IMR-90 (cell line): ENCODE measurements at regions not wholly inside any gene's neighbourhood (a gene's known extent, or its start where the extent isn't known, plus 50 kb on each side); places are given as distances from the start of the nearest gene placed in this dataset.
"Not testable (repeated sequence)": the region's sequence is repeated elsewhere in the genome, so short reads cannot be mapped to it uniquely, and the experiment has no call there.

Experiments used
- ATAC-seq: fragments of 200-7000 bp; cut with Tn5 transposase; 2 replicates; pipeline ENCODE4 v1.9.1; 2020; ENCODE audit warnings: low read depth, mild to moderate bottlenecking, moderate library complexity
- BruUV-seq: library from RNA; stranded (reverse); fragments of 400-500 nt; replicated peaks from 2 replicates; lab custom pipeline; 2021; lab: Mats Ljungman, UMichigan
- CTCF ChIA-PET: fragments of 300-600 bp; formaldehyde crosslinking; extraction: SDS; loops from one replicate; lab custom pipeline; 2021; ENCODE audit warnings: antibody characterized with exemption; lab: Yijun Ruan, JAX
- POLR2A ChIA-PET: fragments of 300-600 bp; sonication (Branson Sonifier 250); formaldehyde crosslinking; loops from one replicate; lab custom pipeline; 2022; ENCODE audit warnings: antibody characterized with exemption; ENCODE audit not compliant: unreplicated experiment; lab: Charles Lee
- DNase-seq: peaks from one replicate; pipeline ENCODE4 v3.0.0; 2013
- H2AFZ ChIP-seq: replicated peaks from 2 replicates; pipeline ENCODE3; 2013; ENCODE audit warnings: low read length, mild to moderate bottlenecking; ENCODE audit not compliant: poor library complexity
- H2AK5ac ChIP-seq: 2 replicates; pipeline ENCODE4 v1.6.1; 2013; ENCODE audit warnings: low read depth, low read length, inconsistent platforms
- H2AK9ac ChIP-seq: replicated peaks from 2 replicates; pipeline ENCODE3; 2013; ENCODE audit warnings: mild to moderate bottlenecking, low read depth, low read length, moderate library complexity; ENCODE audit not compliant: poor library complexity
- H2BK120ac ChIP-seq: 2 replicates; pipeline ENCODE4 v1.6.1; 2013; ENCODE audit warnings: low read depth, low read length, inconsistent platforms
- H2BK15ac ChIP-seq: 3 replicates; pipeline ENCODE4 v1.6.1; 2013; ENCODE audit warnings: low read depth, low read length, inconsistent platforms
- H2BK20ac ChIP-seq: 2 replicates; pipeline ENCODE4 v1.6.1; 2013; ENCODE audit warnings: low read depth, mild to moderate bottlenecking, inconsistent platforms, low read length, moderate library complexity
- H2BK5ac ChIP-seq: 2 replicates; pipeline ENCODE4 v1.6.1; 2013; ENCODE audit warnings: mild to moderate bottlenecking, low read depth, low read length, inconsistent platforms; ENCODE audit not compliant: poor library complexity, severe bottlenecking
- H3K14ac ChIP-seq: replicated peaks from 2 replicates; pipeline ENCODE4 v1.6.1; 2013; ENCODE audit warnings: low read depth, low read length, inconsistent platforms
- H3K18ac ChIP-seq: 2 replicates; pipeline ENCODE4 v1.6.1; 2013; ENCODE audit warnings: low read depth, low read length, control low read depth
- H3K23ac ChIP-seq: 2 replicates; pipeline ENCODE4 v1.6.1; 2013; ENCODE audit warnings: low read depth, low read length, inconsistent platforms
- H3K27ac ChIP-seq: 2 replicates; pipeline ENCODE4 v1.5.1; 2013; ENCODE audit warnings: mild to moderate bottlenecking, control low read depth, low read length; ENCODE audit not compliant: insufficient read depth
- H3K27me3 ChIP-seq: 2 replicates; pipeline ENCODE4 v1.6.1; 2013; ENCODE audit warnings: low read length; ENCODE audit not compliant: control insufficient read depth, insufficient read depth
- H3K36me3 ChIP-seq: 2 replicates; pipeline ENCODE4 v1.6.1; 2013; ENCODE audit warnings: low read length, mixed read lengths; ENCODE audit not compliant: control insufficient read depth, insufficient read depth
- H3K4ac ChIP-seq: 2 replicates; pipeline ENCODE4 v1.6.1; 2013; ENCODE audit warnings: low read depth, low read length, inconsistent platforms
- H3K4me1 ChIP-seq: 2 replicates; pipeline ENCODE4 v1.6.1; 2013; ENCODE audit warnings: low read length, mixed read lengths; ENCODE audit not compliant: control insufficient read depth, insufficient read depth
- H3K4me2 ChIP-seq: 2 replicates; pipeline ENCODE4 v1.6.1; 2013; ENCODE audit warnings: low read depth, mild to moderate bottlenecking, control low read depth, low read length, moderate library complexity
- H3K4me3 ChIP-seq: 2 replicates; pipeline ENCODE4 v1.5.1; 2013; ENCODE audit warnings: low read depth, mild to moderate bottlenecking, control low read depth, low read length, moderate library complexity; ENCODE audit not compliant: insufficient read depth
- H3K56ac ChIP-seq: 2 replicates; pipeline ENCODE4 v1.6.1; 2013; ENCODE audit warnings: low read length, inconsistent platforms; ENCODE audit not compliant: insufficient read depth; ENCODE audit errors: extremely low read depth
- H3K79me1 ChIP-seq, 2 experiments: 2 replicates each; pipeline ENCODE4 v1.6.1; 2013; ENCODE audit warnings: low read length in 2 of 2, inconsistent platforms in 1 of 2, low read depth in 1 of 2
- H3K9ac ChIP-seq: 2 replicates; pipeline ENCODE4 v1.6.1; 2013; ENCODE audit warnings: low read depth, low read length, control low read depth
- H3K9me1 ChIP-seq: 2 replicates; pipeline ENCODE4 v1.6.1; 2013; ENCODE audit warnings: low read length, inconsistent platforms; ENCODE audit not compliant: insufficient read depth
- H3K9me3 ChIP-seq: 2 replicates; pipeline ENCODE4 v1.6.1; 2013; ENCODE audit warnings: low read length; ENCODE audit not compliant: control insufficient read depth, insufficient read depth
- H4K20me1 ChIP-seq: 2 replicates; pipeline ENCODE4 v1.6.1; 2013; ENCODE audit warnings: low read length, inconsistent platforms; ENCODE audit not compliant: insufficient read depth
- H4K5ac ChIP-seq: 2 replicates; pipeline ENCODE4 v1.6.1; 2013; ENCODE audit warnings: mild to moderate bottlenecking, low read depth, low read length, control low read depth
- H4K8ac ChIP-seq, 2 experiments: 2 replicates each; pipeline ENCODE4 v1.6.1; 2013; ENCODE audit warnings: low read depth in 2 of 2, low read length in 2 of 2, control low read depth in 1 of 2, inconsistent platforms in 1 of 2
- H4K91ac ChIP-seq: 2 replicates; pipeline ENCODE4 v1.6.1; 2013; ENCODE audit warnings: low read depth, low read length, inconsistent platforms; ENCODE audit not compliant: insufficient read depth
- WGBS, 2 experiments: methylation state at CpG; one replicate each; pipeline versions ENCODE4 v1.1.5 to v1.1.7; 2013; ENCODE audit warnings: missing lambda C conversion rate in 2 of 2; ENCODE audit not compliant: insufficient read length in 1 of 2; ENCODE audit errors: extremely low coverage in 2 of 2; 5-methylcytosine and 5-hydroxymethylcytosine counted together
- dilution Hi-C: fragments of 300-500 bp; cut with HindIII; formaldehyde crosslinking; loops from one replicate; pipeline ENCODE4 v1.14.3; 2018; ENCODE audit warnings: low sequenced_read_pairs; ENCODE audit not compliant: unreplicated experiment
- in situ Hi-C: fragments of 300-500 bp; cut with MboI; formaldehyde crosslinking; loops from 3 replicates; pipeline ENCODE4 v1.14.3; 2019; ENCODE audit warnings: low sequenced_read_pairs, inconsistent platforms, mixed read lengths
- intact Hi-C: fragments of 100-400 bp; cut with micrococcal nuclease; formaldehyde crosslinking; loops from 2 replicates; pipeline ENCODE4 v1.10.0; 2022

GRCh38 chr20:5660756-5661155 lies 50.0 kb upstream of the GPCPD1 start:
- H3K79me1 ChIP-seq, H2AFZ ChIP-seq, intact Hi-C loops, DNase-seq, H2BK20ac ChIP-seq, H3K27ac ChIP-seq, H3K4me3 ChIP-seq, H2BK15ac ChIP-seq, H2AK5ac ChIP-seq, in situ Hi-C loops, H4K20me1 ChIP-seq, H2BK5ac ChIP-seq, dilution Hi-C loops, H2AK9ac ChIP-seq, H3K23ac ChIP-seq, H4K5ac ChIP-seq, POLR2A ChIA-PET, CTCF ChIA-PET, H3K4me2 ChIP-seq, H3K14ac ChIP-seq, H3K56ac ChIP-seq, H3K4ac ChIP-seq, H3K27me3 ChIP-seq, H3K9me3 ChIP-seq, H3K9ac ChIP-seq, BruUV-seq, H3K18ac ChIP-seq, H4K91ac ChIP-seq, ATAC-seq, H3K36me3 ChIP-seq: not testable (repeated sequence)
- H4K8ac ChIP-seq, result peak overlapping the region in 1 of 2 experiments; percentile 20; a peak in 1 of 4 replicates
- H3K4me1 ChIP-seq, result peaks cover 21% of the 10 kb centered on the region
- H2BK120ac ChIP-seq, result 0 out of 2 replicates have a peak overlapping the region, but pooled peaks have one; percentile 4
- peaks cover 12% of the 10 kb centered on the region for H3K9me1 ChIP-seq
- WGBS, 2 experiments, result 80% methylated on average over 1 of the region's 8 CpGs; no CpG with 5 or more reads in 1 of the 2 experiments
